IMR-90 (cell line): ENCODE measurements at regions not wholly inside any gene's neighbourhood (a gene's known extent, or its start where the extent isn't known, plus 50 kb on each side); places are given as distances from the start of the nearest gene placed in this dataset.

Experiments
- ATAC-seq: fragments of 200-7000 bp; cut with Tn5 transposase; 2 replicates; pipeline ENCODE4 v1.9.1; 2020; ENCODE audit warnings: low read depth, mild to moderate bottlenecking, moderate library complexity
- BruUV-seq: library from RNA; stranded (reverse); fragments of 400-500 nt; replicated peaks from 2 replicates; lab custom pipeline; 2021; lab: Mats Ljungman, UMichigan
- CTCF ChIA-PET: fragments of 300-600 bp; formaldehyde crosslinking; extraction: SDS; loops from one replicate; lab custom pipeline; 2021; ENCODE audit warnings: antibody characterized with exemption; lab: Yijun Ruan, JAX
- POLR2A ChIA-PET: fragments of 300-600 bp; sonication (Branson Sonifier 250); formaldehyde crosslinking; loops from one replicate; lab custom pipeline; 2022; ENCODE audit warnings: antibody characterized with exemption; ENCODE audit not compliant: unreplicated experiment; lab: Charles Lee
- DNase-seq: peaks from one replicate; pipeline ENCODE4 v3.0.0; 2013
- H2AFZ ChIP-seq: replicated peaks from 2 replicates; pipeline ENCODE3; 2013; ENCODE audit warnings: low read length, mild to moderate bottlenecking; ENCODE audit not compliant: poor library complexity
- H2AK5ac ChIP-seq: 2 replicates; pipeline ENCODE4 v1.6.1; 2013; ENCODE audit warnings: low read depth, low read length, inconsistent platforms
- H2AK9ac ChIP-seq: replicated peaks from 2 replicates; pipeline ENCODE3; 2013; ENCODE audit warnings: mild to moderate bottlenecking, low read depth, low read length, moderate library complexity; ENCODE audit not compliant: poor library complexity
- H2BK120ac ChIP-seq: 2 replicates; pipeline ENCODE4 v1.6.1; 2013; ENCODE audit warnings: low read depth, low read length, inconsistent platforms
- H2BK15ac ChIP-seq: 3 replicates; pipeline ENCODE4 v1.6.1; 2013; ENCODE audit warnings: low read depth, low read length, inconsistent platforms
- H2BK20ac ChIP-seq: 2 replicates; pipeline ENCODE4 v1.6.1; 2013; ENCODE audit warnings: low read depth, mild to moderate bottlenecking, inconsistent platforms, low read length, moderate library complexity
- H2BK5ac ChIP-seq: 2 replicates; pipeline ENCODE4 v1.6.1; 2013; ENCODE audit warnings: mild to moderate bottlenecking, low read depth, low read length, inconsistent platforms; ENCODE audit not compliant: poor library complexity, severe bottlenecking
- H3K14ac ChIP-seq: replicated peaks from 2 replicates; pipeline ENCODE4 v1.6.1; 2013; ENCODE audit warnings: low read depth, low read length, inconsistent platforms
- H3K18ac ChIP-seq: 2 replicates; pipeline ENCODE4 v1.6.1; 2013; ENCODE audit warnings: low read depth, low read length, control low read depth
- H3K23ac ChIP-seq: 2 replicates; pipeline ENCODE4 v1.6.1; 2013; ENCODE audit warnings: low read depth, low read length, inconsistent platforms
- H3K27ac ChIP-seq: 2 replicates; pipeline ENCODE4 v1.5.1; 2013; ENCODE audit warnings: mild to moderate bottlenecking, control low read depth, low read length; ENCODE audit not compliant: insufficient read depth
- H3K27me3 ChIP-seq: 2 replicates; pipeline ENCODE4 v1.6.1; 2013; ENCODE audit warnings: low read length; ENCODE audit not compliant: control insufficient read depth, insufficient read depth
- H3K36me3 ChIP-seq: 2 replicates; pipeline ENCODE4 v1.6.1; 2013; ENCODE audit warnings: low read length, mixed read lengths; ENCODE audit not compliant: control insufficient read depth, insufficient read depth
- H3K4ac ChIP-seq: 2 replicates; pipeline ENCODE4 v1.6.1; 2013; ENCODE audit warnings: low read depth, low read length, inconsistent platforms
- H3K4me1 ChIP-seq: 2 replicates; pipeline ENCODE4 v1.6.1; 2013; ENCODE audit warnings: low read length, mixed read lengths; ENCODE audit not compliant: control insufficient read depth, insufficient read depth
- H3K4me2 ChIP-seq: 2 replicates; pipeline ENCODE4 v1.6.1; 2013; ENCODE audit warnings: low read depth, mild to moderate bottlenecking, control low read depth, low read length, moderate library complexity
- H3K4me3 ChIP-seq: 2 replicates; pipeline ENCODE4 v1.5.1; 2013; ENCODE audit warnings: low read depth, mild to moderate bottlenecking, control low read depth, low read length, moderate library complexity; ENCODE audit not compliant: insufficient read depth
- H3K56ac ChIP-seq: 2 replicates; pipeline ENCODE4 v1.6.1; 2013; ENCODE audit warnings: low read length, inconsistent platforms; ENCODE audit not compliant: insufficient read depth; ENCODE audit errors: extremely low read depth
- H3K79me1 ChIP-seq, 2 experiments: 2 replicates each; pipeline ENCODE4 v1.6.1; 2013; ENCODE audit warnings: low read length in 2 of 2, inconsistent platforms in 1 of 2, low read depth in 1 of 2
- H3K9ac ChIP-seq: 2 replicates; pipeline ENCODE4 v1.6.1; 2013; ENCODE audit warnings: low read depth, low read length, control low read depth
- H3K9me1 ChIP-seq: 2 replicates; pipeline ENCODE4 v1.6.1; 2013; ENCODE audit warnings: low read length, inconsistent platforms; ENCODE audit not compliant: insufficient read depth
- H3K9me3 ChIP-seq: 2 replicates; pipeline ENCODE4 v1.6.1; 2013; ENCODE audit warnings: low read length; ENCODE audit not compliant: control insufficient read depth, insufficient read depth
- H4K20me1 ChIP-seq: 2 replicates; pipeline ENCODE4 v1.6.1; 2013; ENCODE audit warnings: low read length, inconsistent platforms; ENCODE audit not compliant: insufficient read depth
- H4K5ac ChIP-seq: 2 replicates; pipeline ENCODE4 v1.6.1; 2013; ENCODE audit warnings: mild to moderate bottlenecking, low read depth, low read length, control low read depth
- H4K8ac ChIP-seq, 2 experiments: 2 replicates each; pipeline ENCODE4 v1.6.1; 2013; ENCODE audit warnings: low read depth in 2 of 2, low read length in 2 of 2, control low read depth in 1 of 2, inconsistent platforms in 1 of 2
- H4K91ac ChIP-seq: 2 replicates; pipeline ENCODE4 v1.6.1; 2013; ENCODE audit warnings: low read depth, low read length, inconsistent platforms; ENCODE audit not compliant: insufficient read depth
- BHLHE40 ChIP-seq: fragments of 150-350 bp; IDR thresholded peaks from 2 replicates; pipeline ENCODE4 v1.6.1; 2016; ENCODE audit warnings: mild to moderate bottlenecking, low read depth, low read length
- MAFK ChIP-seq: IDR thresholded peaks from 2 replicates; pipeline ENCODE4 v1.6.1; 2012; ENCODE audit warnings: low read depth, low read length, improper control_type of control experiment
- MAZ ChIP-seq: IDR thresholded peaks from 2 replicates; pipeline ENCODE4 v1.6.1; 2012; ENCODE audit warnings: low read depth, mild to moderate bottlenecking, low read length, improper control_type of control experiment, moderate library complexity, borderline replicate concordance
- NFE2L2 ChIP-seq: fragments of 150-350 bp; IDR thresholded peaks from 2 replicates; pipeline ENCODE4 v1.6.1; 2016; ENCODE audit warnings: low read depth, mild to moderate bottlenecking, low read length
- POLR2A ChIP-seq: IDR thresholded peaks from 2 replicates; pipeline ENCODE4 v1.6.1; 2012; ENCODE audit warnings: mild to moderate bottlenecking, low read depth, low read length
- WGBS, 2 experiments: methylation state at CpG; one replicate each; pipeline versions ENCODE4 v1.1.5 to v1.1.7; 2013; ENCODE audit warnings: missing lambda C conversion rate in 2 of 2; ENCODE audit not compliant: insufficient read length in 1 of 2; ENCODE audit errors: extremely low coverage in 2 of 2; 5-methylcytosine and 5-hydroxymethylcytosine counted together
- dilution Hi-C: fragments of 300-500 bp; cut with HindIII; formaldehyde crosslinking; loops from one replicate; pipeline ENCODE4 v1.14.3; 2018; ENCODE audit warnings: low sequenced_read_pairs; ENCODE audit not compliant: unreplicated experiment
- in situ Hi-C: fragments of 300-500 bp; cut with MboI; formaldehyde crosslinking; loops from 3 replicates; pipeline ENCODE4 v1.14.3; 2019; ENCODE audit warnings: low sequenced_read_pairs, inconsistent platforms, mixed read lengths
- intact Hi-C: fragments of 100-400 bp; cut with micrococcal nuclease; formaldehyde crosslinking; loops from 2 replicates; pipeline ENCODE4 v1.10.0; 2022
- TF ChIP-seq, protein P1 (sequence below): conservative IDR thresholded peaks from 2 replicates; pipeline ENCODE4 v1.5.1; 2012; ENCODE audit warnings: mild to moderate bottlenecking, low read depth, low read length, improper control_type of control experiment
- TF ChIP-seq, protein P2 (sequence below): fragments of 150-350 bp; IDR thresholded peaks from 2 replicates; pipeline ENCODE4 v1.6.1; 2016; ENCODE audit warnings: low read depth, mild to moderate bottlenecking, low read length, moderate library complexity, borderline replicate concordance

DNA sequence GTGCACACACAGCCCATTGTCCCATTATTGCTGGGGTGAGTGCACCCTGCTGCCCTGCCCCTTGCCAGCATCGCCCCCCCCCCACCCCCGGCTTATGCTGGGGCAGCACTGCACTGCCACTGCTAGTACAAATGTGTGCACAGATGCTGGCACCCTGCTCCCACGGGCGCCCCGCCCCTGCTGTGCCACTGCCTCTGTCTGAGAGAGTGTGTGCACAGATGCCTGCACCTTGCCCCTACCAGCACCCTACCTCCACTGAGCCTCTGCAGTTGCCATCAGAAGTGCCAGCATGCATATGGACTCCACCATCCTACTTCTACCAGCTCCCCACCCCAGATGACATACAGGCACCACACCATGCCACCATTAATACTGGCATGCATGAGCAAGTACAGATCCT is 454.6 kb upstream of the KHDRBS2 start:
- DNase-seq (no peak), ATAC-seq (no peak)
- H3K56ac ChIP-seq = no peak overlapping the region
- H2BK15ac ChIP-seq = no peak overlapping the region
- no peak overlapping the region for H2BK20ac ChIP-seq
- no CpG with 5 or more reads among the region's 5 CpGs for WGBS, 2 experiments
- no peak overlapping the region for H2AFZ ChIP-seq
- dilution Hi-C loops = no loop called here
- H3K18ac ChIP-seq = no peak overlapping the region
- H4K20me1 ChIP-seq = no peaks in the 10 kb centered on the region
- no peaks in the 10 kb centered on the region for H3K79me1 ChIP-seq
- H2AK5ac ChIP-seq = no peak overlapping the region
- H4K91ac ChIP-seq = no peak overlapping the region
- peaks cover 6% of the 10 kb centered on the region; the same call in 1 of the 2 replicates for H3K9me3 ChIP-seq
- BruUV-seq = no TSS peak
- no peak overlapping the region for H4K5ac ChIP-seq
- ChIA-PET POLR2A (no interaction called here), CTCF (no interaction called here)
- H3K9ac ChIP-seq = no peak overlapping the region
- H3K4me2 ChIP-seq = no peak overlapping the region
- no peaks in the 10 kb centered on the region for H3K4me1 ChIP-seq
- no peaks in the 10 kb centered on the region for H3K9me1 ChIP-seq
- no peak overlapping the region for H3K4me3 ChIP-seq
- H2BK5ac ChIP-seq = no peak overlapping the region
- no peak overlapping the region for H3K14ac ChIP-seq
- no peak for TF ChIP-seq NFE2L2
- TF ChIP-seq MAZ = no peak
- TF ChIP-seq, protein P1, sequence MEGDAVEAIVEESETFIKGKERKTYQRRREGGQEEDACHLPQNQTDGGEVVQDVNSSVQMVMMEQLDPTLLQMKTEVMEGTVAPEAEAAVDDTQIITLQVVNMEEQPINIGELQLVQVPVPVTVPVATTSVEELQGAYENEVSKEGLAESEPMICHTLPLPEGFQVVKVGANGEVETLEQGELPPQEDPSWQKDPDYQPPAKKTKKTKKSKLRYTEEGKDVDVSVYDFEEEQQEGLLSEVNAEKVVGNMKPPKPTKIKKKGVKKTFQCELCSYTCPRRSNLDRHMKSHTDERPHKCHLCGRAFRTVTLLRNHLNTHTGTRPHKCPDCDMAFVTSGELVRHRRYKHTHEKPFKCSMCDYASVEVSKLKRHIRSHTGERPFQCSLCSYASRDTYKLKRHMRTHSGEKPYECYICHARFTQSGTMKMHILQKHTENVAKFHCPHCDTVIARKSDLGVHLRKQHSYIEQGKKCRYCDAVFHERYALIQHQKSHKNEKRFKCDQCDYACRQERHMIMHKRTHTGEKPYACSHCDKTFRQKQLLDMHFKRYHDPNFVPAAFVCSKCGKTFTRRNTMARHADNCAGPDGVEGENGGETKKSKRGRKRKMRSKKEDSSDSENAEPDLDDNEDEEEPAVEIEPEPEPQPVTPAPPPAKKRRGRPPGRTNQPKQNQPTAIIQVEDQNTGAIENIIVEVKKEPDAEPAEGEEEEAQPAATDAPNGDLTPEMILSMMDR = no peak
- TF ChIP-seq, protein P2, sequence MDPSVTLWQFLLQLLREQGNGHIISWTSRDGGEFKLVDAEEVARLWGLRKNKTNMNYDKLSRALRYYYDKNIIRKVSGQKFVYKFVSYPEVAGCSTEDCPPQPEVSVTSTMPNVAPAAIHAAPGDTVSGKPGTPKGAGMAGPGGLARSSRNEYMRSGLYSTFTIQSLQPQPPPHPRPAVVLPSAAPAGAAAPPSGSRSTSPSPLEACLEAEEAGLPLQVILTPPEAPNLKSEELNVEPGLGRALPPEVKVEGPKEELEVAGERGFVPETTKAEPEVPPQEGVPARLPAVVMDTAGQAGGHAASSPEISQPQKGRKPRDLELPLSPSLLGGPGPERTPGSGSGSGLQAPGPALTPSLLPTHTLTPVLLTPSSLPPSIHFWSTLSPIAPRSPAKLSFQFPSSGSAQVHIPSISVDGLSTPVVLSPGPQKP = no peak
- TF ChIP-seq BHLHE40 = no peak
- TF ChIP-seq MAFK = no peak
- no peak for TF ChIP-seq POLR2A
- H4K8ac ChIP-seq = no peak overlapping the region
- H3K23ac ChIP-seq = no peak overlapping the region
- no peak overlapping the region for H3K4ac ChIP-seq
- no peak overlapping the region for H2AK9ac ChIP-seq
- no peaks in the 10 kb centered on the region for H3K36me3 ChIP-seq
- no peak overlapping the region for H3K27ac ChIP-seq
- no peaks in the 10 kb centered on the region for H3K27me3 ChIP-seq
- in situ Hi-C loops = no loop called here
- intact Hi-C loops = no loop called here
- H2BK120ac ChIP-seq = no peak overlapping the region
